BJ (cell line): ENCODE measurements at regions not wholly inside any gene's neighbourhood (a gene's known extent, or its start where the extent isn't known, plus 50 kb on each side); places are given as distances from the start of the nearest gene placed in this dataset.

Experiments used
- CTCF ChIA-PET: fragments of 350-600 bp; formaldehyde crosslinking; extraction: SDS; loops from one replicate; lab custom pipeline; 2021; ENCODE audit warnings: antibody characterized with exemption, inconsistent platforms; lab: Yijun Ruan, JAX
- POLR2A ChIA-PET: fragments of 300-600 bp; sonication (Branson Sonifier 250); formaldehyde crosslinking; extraction: SDS; loops from one replicate; lab custom pipeline; 2021; ENCODE audit warnings: antibody characterized with exemption; lab: Charles Lee
- DNase-seq: peaks from one replicate; pipeline ENCODE4 v3.0.0-alpha.2; 2011; ENCODE audit warnings: low read depth
- H3K27me3 ChIP-seq: 2 replicates; pipeline ENCODE4 v1.6.0; 2011; ENCODE audit warnings: low read length; ENCODE audit not compliant: control insufficient read depth, insufficient read depth
- H3K36me3 ChIP-seq: 2 replicates; pipeline ENCODE4 v1.5.1; 2011; ENCODE audit warnings: low read length; ENCODE audit not compliant: control insufficient read depth, insufficient read depth
- H3K4me3 ChIP-seq: 2 replicates; pipeline ENCODE4 v1.5.1; 2011; ENCODE audit warnings: low read depth, mild to moderate bottlenecking, control low read depth, low read length
- TF ChIP-seq, protein P1 (sequence below): IDR thresholded peaks from 2 replicates; pipeline ENCODE4 v1.5.1; 2011; ENCODE audit warnings: low read depth, mild to moderate bottlenecking, control low read depth, inconsistent platforms, low read length, moderate library complexity; ENCODE audit not compliant: insufficient read depth

DNA sequence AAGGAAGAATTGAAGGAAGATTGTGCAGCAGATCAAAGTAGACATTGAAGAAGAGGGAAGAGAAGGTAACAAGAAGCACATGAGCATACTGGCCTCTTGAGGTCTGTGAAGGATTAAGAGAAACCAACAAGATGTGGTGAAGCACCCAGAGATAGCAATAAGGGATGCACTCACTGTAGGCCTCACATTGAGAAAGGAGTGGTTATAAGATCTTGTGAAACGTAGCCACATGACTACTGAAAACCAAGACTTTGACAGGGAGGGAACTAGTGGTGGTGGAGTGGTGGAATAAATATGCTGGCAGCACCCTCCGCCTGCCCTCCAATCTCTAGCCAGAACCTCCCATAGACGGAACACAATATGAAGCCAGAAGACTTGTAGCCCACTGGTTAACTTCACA, 651.2 kb downstream of the DIPK2A start:
- POLR2A ChIA-PET: no interaction called here
- Histone ChIP-seq H3K27me3 (no peaks in the 10 kb centered on the region), H3K4me3 (no peak overlapping the region), H3K36me3 (no peaks in the 10 kb centered on the region)
- TF ChIP-seq, protein P1, sequence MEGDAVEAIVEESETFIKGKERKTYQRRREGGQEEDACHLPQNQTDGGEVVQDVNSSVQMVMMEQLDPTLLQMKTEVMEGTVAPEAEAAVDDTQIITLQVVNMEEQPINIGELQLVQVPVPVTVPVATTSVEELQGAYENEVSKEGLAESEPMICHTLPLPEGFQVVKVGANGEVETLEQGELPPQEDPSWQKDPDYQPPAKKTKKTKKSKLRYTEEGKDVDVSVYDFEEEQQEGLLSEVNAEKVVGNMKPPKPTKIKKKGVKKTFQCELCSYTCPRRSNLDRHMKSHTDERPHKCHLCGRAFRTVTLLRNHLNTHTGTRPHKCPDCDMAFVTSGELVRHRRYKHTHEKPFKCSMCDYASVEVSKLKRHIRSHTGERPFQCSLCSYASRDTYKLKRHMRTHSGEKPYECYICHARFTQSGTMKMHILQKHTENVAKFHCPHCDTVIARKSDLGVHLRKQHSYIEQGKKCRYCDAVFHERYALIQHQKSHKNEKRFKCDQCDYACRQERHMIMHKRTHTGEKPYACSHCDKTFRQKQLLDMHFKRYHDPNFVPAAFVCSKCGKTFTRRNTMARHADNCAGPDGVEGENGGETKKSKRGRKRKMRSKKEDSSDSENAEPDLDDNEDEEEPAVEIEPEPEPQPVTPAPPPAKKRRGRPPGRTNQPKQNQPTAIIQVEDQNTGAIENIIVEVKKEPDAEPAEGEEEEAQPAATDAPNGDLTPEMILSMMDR: no peak
- no peak for DNase-seq
- CTCF ChIA-PET: no interaction called here

DNA sequence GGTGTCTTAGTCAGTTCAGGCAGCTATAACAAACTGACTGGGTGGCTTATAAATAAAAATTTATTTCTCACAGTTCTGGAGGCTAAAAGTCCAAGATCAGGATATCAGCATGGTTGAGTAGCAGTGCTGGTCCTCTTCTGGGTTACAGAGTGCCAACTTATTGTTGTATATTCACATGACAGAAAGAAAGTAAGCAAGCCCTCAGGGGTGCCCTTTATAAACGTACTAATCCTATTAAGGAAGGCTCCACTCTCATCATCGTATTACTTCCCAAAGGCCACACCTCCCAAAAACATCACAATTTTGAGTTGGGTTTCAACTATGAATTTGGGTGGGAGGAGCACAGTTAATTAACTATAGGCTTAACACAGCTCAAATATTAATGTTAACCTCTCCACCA, 653.0 kb downstream of the DIPK2A start:
- DNase-seq: no peak
- no peaks in the 10 kb centered on the region for H3K27me3 ChIP-seq
- TF ChIP-seq, protein P1: no peak
- H3K36me3 ChIP-seq: no peaks in the 10 kb centered on the region
- H3K4me3 ChIP-seq: no peak overlapping the region
- ChIA-PET CTCF (interaction anchor here (1.0 kb wide), 1 partner anchor 174 kb away, joined by 3 read pairs; no protein-coding TSS in a partner anchor), POLR2A (no interaction called here)

DNA sequence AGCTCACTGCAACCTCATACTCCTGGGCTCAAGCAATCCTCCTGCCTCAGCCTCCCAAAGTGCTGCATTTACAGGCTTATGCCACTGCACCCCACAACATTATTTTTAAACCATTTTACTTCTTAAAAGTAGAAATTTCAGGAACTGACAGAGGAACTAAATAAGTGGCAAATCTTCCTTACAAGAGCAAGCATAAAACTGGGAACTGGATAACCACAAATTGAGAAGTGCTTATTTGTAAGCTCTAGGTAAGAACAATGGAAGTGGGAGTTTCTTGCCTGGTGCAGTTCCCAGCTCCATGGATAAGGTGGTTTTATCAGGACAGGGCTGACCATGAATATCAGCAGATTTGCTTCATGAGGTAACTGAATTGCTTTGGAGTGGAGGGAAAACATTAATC, 655.2 kb downstream of the DIPK2A start:
- Histone ChIP-seq H3K27me3 (no peaks in the 10 kb centered on the region), H3K36me3 (no peaks in the 10 kb centered on the region), H3K4me3 (no peak overlapping the region)
- CTCF ChIA-PET: no interaction called here
- POLR2A ChIA-PET: no interaction called here
- no peak for DNase-seq
- TF ChIP-seq, protein P1: no peak

DNA sequence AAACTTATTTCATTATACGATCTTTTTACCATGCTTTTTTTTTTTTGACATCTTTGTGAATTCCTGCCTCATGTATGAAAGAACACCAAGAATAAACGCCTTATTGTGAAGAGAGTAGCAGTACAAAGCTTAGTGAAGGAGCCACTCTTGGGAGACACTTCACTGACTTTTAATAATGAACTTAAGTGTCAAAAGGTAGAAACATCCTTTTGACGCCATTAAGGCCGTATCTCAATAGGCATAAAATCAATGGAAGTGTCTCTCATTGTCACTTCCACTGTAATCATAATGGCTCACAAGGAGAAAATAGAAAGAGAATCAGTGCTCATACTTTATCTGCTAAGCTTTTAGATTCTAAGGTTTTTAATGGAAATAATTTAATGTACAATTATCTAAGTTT, 657.8 kb downstream of the DIPK2A start:
- POLR2A ChIA-PET: no interaction called here
- H3K36me3 ChIP-seq: no peaks in the 10 kb centered on the region
- H3K27me3 ChIP-seq: no peaks in the 10 kb centered on the region
- H3K4me3 ChIP-seq: no peak overlapping the region
- no peak for DNase-seq
- CTCF ChIA-PET: no interaction called here
- TF ChIP-seq, protein P1: no peak

DNA sequence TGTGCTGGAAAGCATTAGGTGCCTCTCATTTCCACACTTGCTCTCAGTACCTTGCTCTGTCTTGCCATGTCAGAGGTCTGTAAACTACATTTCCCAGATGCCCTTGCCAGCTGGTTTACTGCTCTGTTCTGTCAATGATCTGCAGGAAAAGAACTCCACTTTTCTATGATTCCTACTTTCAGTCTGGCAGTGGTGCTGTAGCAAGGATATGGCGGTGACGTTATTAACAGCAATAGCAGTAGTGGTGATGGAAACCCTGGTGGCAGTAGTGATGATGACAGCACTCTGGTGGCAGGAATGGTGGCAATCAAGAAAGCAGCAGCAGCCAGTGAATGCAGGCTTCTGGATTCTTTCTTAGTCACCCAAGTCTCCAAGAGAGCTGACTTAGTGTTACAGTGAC, 665.2 kb downstream of the DIPK2A start:
- CTCF ChIA-PET: interaction anchor here (0.7 kb wide), 1 partner anchor 16 kb away, joined by 3 read pairs; no protein-coding TSS in a partner anchor
- POLR2A ChIA-PET: no interaction called here
- H3K4me3 ChIP-seq: no peak overlapping the region
- H3K36me3 ChIP-seq: no peaks in the 10 kb centered on the region
- no peak for DNase-seq
- no peaks in the 10 kb centered on the region for H3K27me3 ChIP-seq
- TF ChIP-seq, protein P1: no peak
